M059J (cell line): ENCODE measurements at regions not wholly inside any gene's neighbourhood (a gene's known extent, or its start where the extent isn't known, plus 50 kb on each side); places are given as distances from the start of the nearest gene placed in this dataset.
"Not testable (repeated sequence)": the region's sequence is repeated elsewhere in the genome, so short reads cannot be mapped to it uniquely, and the experiment has no call there.

Experiments used
- DNase-seq: peaks from one replicate; pipeline ENCODE4 v3.0.0-alpha.2; 2012; ENCODE audit warnings: low read depth

DNA sequence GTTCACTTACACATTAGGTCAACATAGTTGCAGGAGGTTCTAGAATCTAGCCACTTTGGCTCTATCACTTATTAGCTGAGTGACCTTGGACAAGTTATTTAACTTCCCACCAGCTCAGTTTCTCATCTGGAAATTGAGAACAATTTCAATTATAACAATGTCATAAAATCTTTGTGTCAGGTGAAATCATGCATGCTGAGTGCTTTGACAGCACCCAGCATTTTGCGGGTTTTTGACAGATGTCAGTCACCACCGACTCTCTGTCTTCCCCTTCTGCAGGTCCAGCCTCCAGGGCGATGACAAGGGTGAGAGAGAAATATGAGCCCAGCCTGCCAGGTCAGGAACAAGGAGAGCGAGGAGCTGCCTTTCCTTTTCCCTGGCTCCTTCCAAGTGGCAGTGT lies 107.1 kb upstream of the TAS2R1 start:
- DNase-seq = no peak

- no peak for DNase-seq
Observed at GRCh38 chr5:9733486-9733885, 103.3 kb upstream of the TAS2R1 start.

DNA sequence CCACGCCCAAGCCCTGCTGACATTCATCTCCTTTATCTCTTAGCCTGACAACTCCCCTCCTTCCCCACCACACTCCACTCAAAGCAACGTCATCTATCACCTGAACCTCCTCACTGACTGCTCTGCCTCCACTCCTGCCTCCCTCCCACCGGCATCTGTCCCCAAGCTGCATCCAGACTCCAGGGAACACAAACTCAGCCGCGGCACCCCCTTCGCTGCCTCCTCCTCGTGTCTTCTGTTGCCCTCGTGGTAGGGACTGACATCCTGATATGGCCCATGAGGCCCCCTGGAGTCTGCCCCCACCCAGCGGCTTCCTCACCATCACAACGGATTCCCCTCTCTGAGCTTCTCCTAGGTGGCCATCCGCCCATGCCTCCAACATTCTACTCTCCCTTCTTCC lies 101.0 kb upstream of the TAS2R1 start:
- DNase-seq = no peak

GRCh38 chr5:9728261-9728660 lies 98.1 kb upstream of the TAS2R1 start:
- no peak for DNase-seq

DNA sequence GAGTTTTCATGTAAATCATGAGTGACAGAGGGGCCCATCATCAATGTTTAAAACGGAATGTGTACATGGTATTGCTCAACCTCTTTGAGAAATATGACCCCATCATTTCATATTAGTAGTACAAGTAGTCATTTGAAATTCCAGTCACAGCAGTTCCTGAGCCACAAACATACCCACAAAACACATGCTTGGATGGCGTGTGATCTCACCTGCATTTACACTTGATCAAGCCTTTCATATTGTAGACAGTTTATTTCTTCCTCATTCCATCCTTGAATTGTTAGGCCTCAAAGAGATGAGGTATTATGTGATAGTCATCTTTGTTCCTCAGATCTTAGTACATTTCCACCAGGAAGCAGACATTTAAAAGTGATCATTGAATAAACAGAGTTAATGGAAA lies 96.8 kb upstream of the TAS2R1 start:
- no peak for DNase-seq

- not testable (repeated sequence) for DNase-seq
Observed at GRCh38 chr5:9725265-9725664, 95.1 kb upstream of the TAS2R1 start.

DNA sequence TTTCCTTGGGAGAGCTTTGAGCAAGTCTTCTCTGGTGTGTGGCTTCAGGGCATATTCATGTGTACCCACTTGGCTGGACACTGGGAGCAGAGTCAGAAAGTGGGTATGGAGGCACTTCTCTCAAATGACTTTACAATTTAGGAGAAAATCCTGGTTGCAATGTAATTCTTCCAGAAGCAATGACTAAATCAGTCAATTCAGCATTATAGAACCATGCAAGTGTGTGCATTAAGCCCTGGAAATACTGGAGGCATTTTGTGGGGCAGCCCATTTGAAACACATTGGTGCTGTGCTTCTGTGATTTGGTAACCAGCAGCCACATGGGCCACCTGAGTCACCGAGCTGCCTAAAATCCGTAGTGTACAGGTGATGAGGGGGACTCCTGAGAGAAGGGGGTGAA lies 94.6 kb upstream of the TAS2R1 start:
- no peak for DNase-seq

DNA sequence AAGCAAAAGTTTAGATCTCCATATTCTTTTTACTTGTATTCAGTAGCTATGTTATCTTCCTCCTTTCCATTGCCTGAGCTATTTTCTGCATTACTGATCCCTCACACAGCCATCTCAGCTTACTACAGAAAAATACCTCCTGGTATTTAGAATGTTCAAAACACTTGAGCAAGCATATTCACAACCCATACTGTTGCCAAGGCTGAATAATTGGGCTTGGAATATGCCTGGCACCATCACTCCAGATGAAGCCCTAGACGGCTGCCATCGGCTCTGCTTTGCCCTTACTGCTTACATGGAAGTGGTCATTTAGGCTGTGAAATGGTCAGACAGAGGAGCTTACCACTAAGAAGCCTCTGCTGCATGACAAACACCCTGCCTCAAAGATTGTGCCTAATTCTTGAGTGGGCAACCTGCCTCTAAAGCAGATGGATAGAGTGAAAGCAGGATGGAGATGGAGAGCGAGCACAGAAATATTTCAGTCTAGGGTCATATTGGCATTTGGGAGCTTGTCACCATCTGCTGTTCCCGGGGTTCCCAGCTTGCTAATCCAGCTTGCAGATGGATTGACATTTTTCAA lies 92.5 kb upstream of the TAS2R1 start:
- DNase-seq = no peak

GRCh38 chr5:9721161-9721560 lies 91.0 kb upstream of the TAS2R1 start:
- no peak for DNase-seq

DNA sequence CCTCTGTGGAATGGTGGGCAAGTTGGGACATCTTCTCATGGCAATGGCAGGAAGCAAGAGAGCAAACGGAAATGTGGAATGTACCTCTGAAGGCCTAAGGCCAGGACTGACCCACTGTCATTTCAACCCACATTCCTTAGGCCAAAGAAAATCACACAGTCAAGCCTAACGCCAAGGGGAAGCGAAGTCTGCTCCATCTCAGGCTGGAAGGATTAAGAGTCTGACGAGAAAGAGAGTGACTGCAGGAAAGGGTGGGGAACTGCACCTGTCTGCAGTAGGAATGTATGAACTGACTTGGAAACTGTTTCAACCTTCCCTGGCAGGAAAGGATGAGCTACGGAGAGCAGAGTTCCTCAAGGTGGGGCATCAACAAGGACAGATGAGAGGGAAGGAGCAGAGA lies 90.2 kb upstream of the TAS2R1 start:
- DNase-seq = peak; percentile 12

DNA sequence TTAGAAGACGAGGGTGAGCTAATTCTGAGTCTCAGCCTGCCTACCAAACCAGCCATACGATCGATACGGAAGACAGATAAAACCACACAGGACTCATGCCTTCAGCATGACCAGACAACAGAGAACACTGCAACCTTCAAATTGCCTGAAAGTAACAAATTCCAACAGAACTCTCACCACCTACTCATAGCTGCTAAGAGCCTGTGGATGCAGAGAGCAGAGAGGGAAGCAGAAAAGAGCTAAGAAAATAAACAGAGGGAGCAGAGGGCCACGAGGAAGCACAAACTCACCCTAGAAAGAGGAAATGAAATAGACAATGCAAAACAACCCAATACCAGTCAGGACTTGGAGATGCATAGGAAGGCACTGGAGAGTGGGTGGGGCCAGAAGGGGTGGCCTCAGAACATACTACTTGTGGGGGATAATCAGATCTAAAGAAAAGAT lies 86.7 kb upstream of the TAS2R1 start:
- peak; percentile 91 for DNase-seq

GRCh38 chr5:9715891-9716335 lies 85.8 kb upstream of the TAS2R1 start:
- peak; percentile 81 for DNase-seq

GRCh38 chr5:9713959-9714586 lies 83.9 kb upstream of the TAS2R1 start:
- DNase-seq = no peak

GRCh38 chr5:9713356-9713755 lies 83.2 kb upstream of the TAS2R1 start:
- DNase-seq = no peak

DNA sequence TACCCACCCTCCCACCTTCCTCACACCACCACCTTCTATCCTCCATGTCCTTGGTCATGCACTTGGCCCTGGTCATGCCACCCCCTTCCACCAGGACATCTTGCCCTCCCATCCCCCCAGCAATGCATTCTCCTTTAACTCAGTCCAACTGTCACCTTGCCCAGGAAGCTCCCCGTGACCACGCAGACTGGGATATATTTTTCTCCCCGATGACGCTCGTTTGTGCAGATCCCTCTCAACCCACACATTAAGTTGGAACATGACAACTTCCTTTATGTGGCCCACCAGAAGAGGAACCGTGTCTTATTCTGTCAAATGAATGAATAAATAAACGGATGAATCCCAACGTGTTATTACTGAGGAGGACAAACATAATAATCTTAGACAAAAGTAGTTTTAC lies 82.8 kb upstream of the TAS2R1 start:
- no peak for DNase-seq

DNA sequence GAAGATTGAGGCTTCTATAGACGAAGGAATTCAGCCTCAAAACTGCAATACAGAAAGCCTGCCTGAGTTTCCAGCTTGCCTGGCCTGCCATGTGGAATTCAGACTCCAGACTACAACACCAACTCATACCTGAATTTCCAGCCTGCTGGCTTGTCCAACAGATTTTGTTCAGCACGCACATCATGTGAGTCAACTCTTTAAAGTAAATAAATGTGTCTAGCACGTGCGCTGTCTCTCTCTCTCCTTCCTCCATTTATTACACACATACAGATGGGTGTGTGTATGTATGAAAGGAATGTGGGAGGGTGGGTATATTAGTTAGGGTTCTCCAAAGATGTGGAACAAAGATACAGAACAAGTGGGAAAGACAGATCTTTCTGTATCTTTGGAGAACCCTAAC lies 82.4 kb upstream of the TAS2R1 start:
- DNase-seq = peak; percentile 95

DNA sequence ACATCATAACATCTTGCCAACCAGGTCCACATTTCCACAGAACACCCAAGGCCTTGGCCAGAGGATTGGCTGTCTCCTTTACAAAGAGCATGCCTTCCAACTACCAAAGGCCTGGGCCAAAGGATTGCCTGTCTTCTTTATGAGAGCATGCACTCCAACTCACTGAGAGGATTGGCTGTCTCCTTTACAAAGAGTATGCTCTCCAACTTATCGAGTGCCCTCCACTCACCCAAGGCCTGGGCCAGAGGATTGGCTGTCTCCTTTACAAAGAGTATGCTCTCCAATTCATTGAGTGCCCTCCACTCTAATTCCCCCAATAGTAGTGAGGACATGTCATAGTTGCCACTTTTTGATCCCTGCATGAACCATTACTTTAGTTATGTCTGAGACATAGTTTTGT lies 79.9 kb upstream of the TAS2R1 start:
- no peak for DNase-seq

DNA sequence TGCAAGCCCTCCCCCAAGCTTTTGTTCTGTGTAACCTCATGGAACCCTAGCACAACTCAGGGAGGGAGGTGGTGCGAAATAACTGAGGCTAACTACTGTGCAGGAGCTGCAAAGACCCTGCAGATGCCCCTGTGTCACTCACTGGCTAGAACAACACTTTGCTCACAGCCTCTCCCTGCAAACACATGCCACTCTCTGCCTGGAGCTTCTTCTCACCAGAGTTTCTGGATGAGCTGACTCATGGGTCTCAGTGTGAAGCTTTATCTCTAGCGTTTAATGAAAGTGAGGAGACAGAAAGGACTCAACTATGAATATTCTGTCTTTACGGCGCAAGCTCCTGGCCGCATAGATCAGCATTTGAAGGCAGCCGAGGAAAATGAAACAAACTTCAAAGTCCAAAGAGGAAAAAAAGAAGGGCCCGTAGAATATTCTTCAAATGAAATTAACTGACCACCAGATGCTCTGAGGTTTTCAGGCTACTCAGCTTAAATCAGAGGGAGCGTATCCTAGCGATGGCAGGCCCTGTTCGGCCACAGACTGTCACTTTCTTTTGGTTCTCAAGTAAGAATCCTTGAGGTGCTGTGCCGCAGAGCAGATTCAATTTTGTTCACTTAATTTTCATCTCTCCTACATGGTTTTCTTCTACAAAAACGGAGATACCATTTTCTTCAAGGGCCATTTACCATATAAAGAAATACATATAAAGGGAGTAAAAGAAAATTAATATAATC lies 77.7 kb upstream of the TAS2R1 start:
- peak; percentile 19 for DNase-seq

GRCh38 chr5:9699681-9700080 lies 69.5 kb upstream of the TAS2R1 start:
- DNase-seq = no peak

DNA sequence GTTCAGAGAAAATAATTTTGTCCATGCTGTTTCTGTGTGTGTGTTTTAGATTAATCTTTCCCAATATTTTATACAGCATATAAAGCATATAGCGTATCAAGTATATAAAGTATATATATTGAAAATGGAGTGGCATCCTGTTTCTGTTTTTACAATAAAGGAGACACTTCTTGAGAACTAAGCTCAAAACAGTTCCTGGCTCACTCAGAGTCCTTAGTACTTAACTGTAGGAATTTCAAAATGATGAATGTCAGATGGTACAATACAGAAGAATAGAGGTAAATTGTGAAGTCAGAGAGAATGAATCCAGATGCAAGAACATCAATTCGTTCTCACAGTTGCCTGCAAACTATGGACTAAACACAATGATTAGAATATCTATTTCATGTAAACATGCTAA lies 68.7 kb upstream of the TAS2R1 start:
- DNase-seq = no peak

DNA sequence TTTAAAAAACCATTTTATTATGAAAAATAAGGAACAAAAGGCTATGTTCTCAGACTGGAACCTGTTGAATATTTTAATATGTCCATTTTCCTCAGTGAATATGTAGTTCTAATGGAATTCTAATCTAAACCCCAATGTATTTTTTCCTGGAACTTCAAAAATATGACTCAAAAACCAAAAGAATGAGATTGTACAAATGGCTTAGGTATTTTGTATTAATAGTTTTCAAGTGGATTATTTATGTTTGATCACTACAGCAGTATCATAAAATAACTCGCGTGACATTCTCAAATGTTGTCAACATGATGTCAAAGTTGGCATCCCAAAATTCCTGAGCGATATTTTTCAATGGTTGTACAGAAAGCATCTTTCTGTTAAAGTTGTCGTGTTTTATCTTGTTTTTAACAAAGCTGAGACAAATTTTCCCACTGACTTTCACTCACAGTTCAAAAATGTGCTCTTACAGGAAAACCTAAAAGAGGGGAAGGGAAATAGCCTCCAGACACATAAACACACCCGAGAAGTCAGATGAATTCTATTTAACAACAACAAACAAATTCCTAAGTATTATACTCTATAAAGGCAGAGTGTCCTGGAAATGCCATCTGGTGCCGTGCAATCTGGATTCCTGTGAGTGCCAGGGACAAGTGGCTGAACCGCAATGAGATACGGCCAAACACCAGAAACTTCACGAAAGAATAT lies 68.1 kb upstream of the TAS2R1 start:
- peak; percentile 77 for DNase-seq

DNA sequence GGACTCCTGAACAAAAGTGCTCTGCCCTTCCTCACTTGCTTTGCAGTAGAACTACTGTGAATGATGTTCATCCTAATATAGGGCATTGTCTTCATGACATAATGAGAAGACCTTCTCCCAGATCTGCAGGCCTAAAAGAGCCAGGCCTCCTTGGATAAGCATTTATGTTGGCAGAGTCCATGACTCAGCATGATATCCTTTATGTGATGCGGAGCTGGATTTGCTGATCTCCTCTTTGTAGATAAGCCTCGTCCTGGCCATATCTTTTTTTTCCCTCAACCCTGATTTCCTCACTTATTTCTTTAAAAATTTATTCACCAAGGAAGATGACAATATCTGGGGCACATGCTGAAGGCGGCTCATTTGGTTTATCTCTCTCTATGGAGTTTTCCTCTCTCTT lies 62.4 kb upstream of the TAS2R1 start:
- DNase-seq = no peak

DNA sequence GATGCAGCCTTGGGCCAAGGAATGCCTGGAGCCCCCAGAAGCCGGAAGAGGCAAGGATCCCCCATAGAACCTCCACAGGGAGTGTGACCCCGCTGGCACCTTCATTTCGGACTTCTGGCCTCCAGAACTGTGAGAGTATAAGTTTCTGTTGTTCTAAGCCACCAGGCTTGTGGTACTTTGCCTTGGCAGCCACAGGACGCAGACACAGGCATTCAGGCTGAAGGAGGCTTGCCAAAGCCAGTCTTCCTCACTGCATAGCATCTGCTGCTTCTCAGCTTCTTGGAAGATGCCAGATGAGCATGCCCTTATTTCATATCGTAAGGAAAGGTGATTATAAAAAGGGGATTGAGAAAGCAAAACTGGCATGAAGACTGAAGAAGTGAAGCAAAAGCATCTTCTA lies 61.1 kb upstream of the TAS2R1 start:
- no peak for DNase-seq
